Neuronal stem cell (in vitro differentiated cells): ENCODE measurements at regions not wholly inside any gene's neighbourhood (a gene's known extent, or its start where the extent isn't known, plus 50 kb on each side); places are given as distances from the start of the nearest gene placed in this dataset.

Experiments used
- DNase-seq: peaks from one replicate; pipeline ENCODE4 v3.0.0-alpha.2; 2013; ENCODE audit warnings: low spot score
- H2AFZ ChIP-seq: one replicate; pipeline ENCODE4 v1.6.1; 2013; ENCODE audit warnings: mild to moderate bottlenecking, low read length, inconsistent platforms
- H2AK5ac ChIP-seq: 2 replicates; pipeline ENCODE4 v1.6.1; 2013; ENCODE audit warnings: low read depth, mild to moderate bottlenecking, inconsistent platforms, low read length, moderate library complexity, mixed read lengths
- H2BK120ac ChIP-seq: 2 replicates; pipeline ENCODE4 v1.6.1; 2013; ENCODE audit warnings: low read depth, mild to moderate bottlenecking, inconsistent platforms, low read length, moderate library complexity, mixed read lengths
- H2BK12ac ChIP-seq: one replicate; pipeline ENCODE4 v1.6.1; 2013; ENCODE audit warnings: low read length, inconsistent platforms
- H2BK15ac ChIP-seq: 2 replicates; pipeline ENCODE4 v1.6.1; 2013; ENCODE audit warnings: mild to moderate bottlenecking, low read length, inconsistent platforms, mixed read lengths
- H2BK5ac ChIP-seq: one replicate; pipeline ENCODE4 v1.6.1; 2013; ENCODE audit warnings: inconsistent platforms, mild to moderate bottlenecking, low read length, moderate library complexity
- H3K14ac ChIP-seq: one replicate; pipeline ENCODE4 v1.6.1; 2013; ENCODE audit warnings: low read length, inconsistent platforms
- H3K18ac ChIP-seq: 2 replicates; pipeline ENCODE4 v1.6.1; 2013; ENCODE audit warnings: low read length, inconsistent platforms
- H3K23ac ChIP-seq: 2 replicates; pipeline ENCODE4 v1.6.1; 2013; ENCODE audit warnings: low read depth, mild to moderate bottlenecking, mixed read lengths, low read length, inconsistent platforms; ENCODE audit not compliant: poor library complexity
- H3K27ac ChIP-seq: replicated peaks from 3 replicates; pipeline ENCODE4 v1.5.1; 2013; ENCODE audit warnings: low read length, inconsistent platforms
- H3K27me3 ChIP-seq, 3 experiments: 2 replicates each; pipeline ENCODE4 v1.6.1; 2013; ENCODE audit warnings: low read length in 3 of 3, mild to moderate bottlenecking in 2 of 3, inconsistent platforms in 1 of 3, low read depth in 1 of 3, mixed read lengths in 1 of 3, moderate library complexity in 1 of 3; ENCODE audit not compliant: control insufficient read depth in 3 of 3, insufficient read depth in 3 of 3
- H3K36me3 ChIP-seq, 2 donors: replicated peaks in 1 of 2; 2 replicates each; pipeline ENCODE4 v1.6.1; 2013; ENCODE audit warnings: low read length in 2 of 2; ENCODE audit not compliant: control insufficient read depth in 2 of 2, insufficient read depth in 2 of 2
- H3K4ac ChIP-seq: 2 replicates; pipeline ENCODE4 v1.6.1; 2013; ENCODE audit warnings: inconsistent platforms, mild to moderate bottlenecking, low read length, moderate library complexity
- H3K4me1 ChIP-seq, 2 donors: 1 replicate in 1 of 2; 2 replicates in 1 of 2; pipeline ENCODE4 v1.6.1; 2013; ENCODE audit warnings: low read length in 2 of 2, low read depth in 1 of 2; ENCODE audit not compliant: control insufficient read depth in 2 of 2, insufficient read depth in 1 of 2
- H3K4me2 ChIP-seq: one replicate; pipeline ENCODE4 v1.6.1; 2013; ENCODE audit warnings: mild to moderate bottlenecking, low read length, inconsistent platforms; ENCODE audit not compliant: insufficient read depth, poor library complexity, severe bottlenecking
- H3K4me3 ChIP-seq, 2 donors: 2 replicates each; pipeline ENCODE4 v1.5.1; 2013; ENCODE audit warnings: low read length in 2 of 2, mild to moderate bottlenecking in 2 of 2, inconsistent platforms in 1 of 2, moderate library complexity in 1 of 2
- H3K79me1 ChIP-seq: one replicate; pipeline ENCODE4 v1.6.1; 2013; ENCODE audit warnings: low read depth, mild to moderate bottlenecking, inconsistent platforms, low read length, moderate library complexity
- H3K9ac ChIP-seq: one replicate; pipeline ENCODE4 v1.6.1; 2013; ENCODE audit warnings: mild to moderate bottlenecking, low read depth, low read length, inconsistent platforms; ENCODE audit not compliant: poor library complexity
- H3K9me3 ChIP-seq, 2 donors: replicated peaks in 1 of 2; 2 replicates each; pipeline versions ENCODE3 to v1.6.1; 2013; ENCODE audit warnings: low read length in 2 of 2, mild to moderate bottlenecking in 2 of 2, inconsistent platforms in 1 of 2, low read depth in 1 of 2, mixed read lengths in 1 of 2, moderate library complexity in 1 of 2; ENCODE audit not compliant: control insufficient read depth in 2 of 2, insufficient read depth in 1 of 2
- H4K8ac ChIP-seq: one replicate; pipeline ENCODE4 v1.6.1; 2013; ENCODE audit warnings: low read depth, mild to moderate bottlenecking, inconsistent platforms, low read length, moderate library complexity
- H4K91ac ChIP-seq: one replicate; pipeline ENCODE4 v1.6.1; 2013; ENCODE audit warnings: low read length, low read depth, mild to moderate bottlenecking, inconsistent platforms; ENCODE audit not compliant: poor library complexity
- WGBS, 2 donors: extraction: QIAGEN DNeasy Blood & Tissue Kit; methylation state at CpG; one replicate each; pipeline ENCODE4 v1.1.7; 2013; ENCODE audit warnings: missing lambda C conversion rate in 2 of 2, mixed read lengths in 1 of 2; ENCODE audit not compliant: insufficient read length in 2 of 2, insufficient replicate concordance in 1 of 2; ENCODE audit errors: extremely low coverage in 2 of 2; 5-methylcytosine and 5-hydroxymethylcytosine counted together

- Histone ChIP-seq H3K4me1 (peaks cover 0 to 5% of the 10 kb centered on the region in 2 donors), H2BK120ac (no peak overlapping the region), H3K9ac (no peak overlapping the region), H3K4me3 (no peak overlapping the region), H3K18ac (no peak overlapping the region), H3K9me3 (no peaks in the 10 kb centered on the region), H2AFZ (no peak overlapping the region), H3K14ac (no peak overlapping the region), H2AK5ac (no peak overlapping the region), H3K4ac (no peak overlapping the region), H4K8ac (no peak overlapping the region), H3K27ac (no peak overlapping the region), H2BK12ac (no peak overlapping the region), H3K23ac (no peak overlapping the region), H3K36me3 (no peaks in the 10 kb centered on the region), H4K91ac (no peak overlapping the region), H2BK5ac (no peak overlapping the region), H3K27me3 (peaks cover 0 to 7% (median 0%) of the 10 kb centered on the region in 3 experiments), H3K79me1 (no peaks in the 10 kb centered on the region), H2BK15ac (no peak overlapping the region), H3K4me2 (no peak overlapping the region)
- DNase-seq = peak; percentile 48
- WGBS, 2 donors = no CpG with 5 or more reads among the region's 21 CpGs
These were observed 245.6 kb upstream of the RBFOX1 start for GRCh38 chr16:7086822-7087616.

- Histone ChIP-seq H3K9ac (no peak overlapping the region), H3K27me3 (peaks cover 0 to 7% (median 0%) of the 10 kb centered on the region in 3 experiments), H2AFZ (no peak overlapping the region), H3K18ac (no peak overlapping the region), H2BK120ac (no peak overlapping the region), H2BK15ac (no peak overlapping the region), H3K4me2 (no peak overlapping the region), H3K4me3 (no peak overlapping the region), H3K36me3 (no peaks in the 10 kb centered on the region), H2BK12ac (no peak overlapping the region), H4K8ac (no peak overlapping the region), H2AK5ac (no peak overlapping the region), H3K14ac (no peak overlapping the region), H3K4me1 (peaks cover 0 to 5% of the 10 kb centered on the region in 2 donors), H4K91ac (no peak overlapping the region), H3K27ac (no peak overlapping the region), H3K4ac (no peak overlapping the region), H3K9me3 (no peaks in the 10 kb centered on the region), H2BK5ac (no peak overlapping the region), H3K23ac (no peak overlapping the region), H3K79me1 (no peaks in the 10 kb centered on the region)
- no CpG with 5 or more reads among the region's 4 CpGs for WGBS, 2 donors
- DNase-seq = no peak
These were observed 246.9 kb upstream of the RBFOX1 start for GRCh38 chr16:7085776-7086175.

- Histone ChIP-seq H3K4me3 (no peak overlapping the region), H2AK5ac (no peak overlapping the region), H2BK15ac (no peak overlapping the region), H3K27me3 (peaks cover 0 to 4% (median 0%) of the 10 kb centered on the region in 3 experiments), H3K4ac (no peak overlapping the region), H3K23ac (no peak overlapping the region), H4K91ac (no peak overlapping the region), H3K36me3 (no peaks in the 10 kb centered on the region), H2AFZ (no peak overlapping the region), H3K18ac (no peak overlapping the region), H3K79me1 (no peaks in the 10 kb centered on the region), H4K8ac (no peak overlapping the region), H2BK5ac (no peak overlapping the region), H3K4me2 (no peak overlapping the region), H3K4me1 (peaks cover 0 to 2% of the 10 kb centered on the region in 2 donors), H3K9ac (no peak overlapping the region), H2BK12ac (no peak overlapping the region), H2BK120ac (no peak overlapping the region), H3K14ac (no peak overlapping the region), H3K27ac (no peak overlapping the region), H3K9me3 (no peaks in the 10 kb centered on the region)
- WGBS, 2 donors = no CpG with 5 or more reads among the region's 4 CpGs
- DNase-seq = no peak
These were observed 249.5 kb upstream of the RBFOX1 start for GRCh38 chr16:7083096-7083495.

GRCh38 chr16:7077636-7078035 is 255.0 kb upstream of the RBFOX1 start:
- H3K27me3 ChIP-seq = no peaks in the 10 kb centered on the region
- no peak overlapping the region for H2BK5ac ChIP-seq
- WGBS, 2 donors = no CpG with 5 or more reads among the region's 4 CpGs
- no peaks in the 10 kb centered on the region for H3K36me3 ChIP-seq
- H2AFZ ChIP-seq = no peak overlapping the region
- H4K91ac ChIP-seq = no peak overlapping the region
- H3K9ac ChIP-seq = no peak overlapping the region
- no peak overlapping the region for H2BK15ac ChIP-seq
- H3K4me2 ChIP-seq = no peak overlapping the region
- no peak overlapping the region for H3K4me3 ChIP-seq
- no peak overlapping the region for H2AK5ac ChIP-seq
- no peak for DNase-seq
- H3K79me1 ChIP-seq = no peaks in the 10 kb centered on the region
- H3K27ac ChIP-seq = no peak overlapping the region
- no peak overlapping the region for H2BK120ac ChIP-seq
- no peak overlapping the region for H4K8ac ChIP-seq
- H3K14ac ChIP-seq = no peak overlapping the region
- H3K4ac ChIP-seq = no peak overlapping the region
- H2BK12ac ChIP-seq = no peak overlapping the region
- no peak overlapping the region for H3K18ac ChIP-seq
- no peaks in the 10 kb centered on the region for H3K9me3 ChIP-seq
- H3K4me1 ChIP-seq = no peaks in the 10 kb centered on the region
- no peak overlapping the region for H3K23ac ChIP-seq
